Naive thymus-derived CD4-positive, alpha-beta T cell (primary cell): ENCODE measurements at regions not wholly inside any gene's neighbourhood (a gene's known extent, or its start where the extent isn't known, plus 50 kb on each side); places are given as distances from the start of the nearest gene placed in this dataset.
A peak's percentile ranks its signal among the peaks of the same experiment; 100 is the strongest.

Source experiments
- ATAC-seq: fragments of 150-1000 bp; cut with Tn5 transposase; 2 replicates; pipeline ENCODE4 v1.10.0; 2021; ENCODE audit warnings: mild to moderate bottlenecking, moderate library complexity
- CTCF ChIA-PET: fragments of 350-600 bp; sonication (Branson Sonifier 250); formaldehyde crosslinking; loops from one replicate; lab custom pipeline; 2021; ENCODE audit warnings: antibody characterized with exemption; lab: Charles Lee
- POLR2A ChIA-PET: fragments of 350-600 bp; sonication (Branson Sonifier 250); formaldehyde crosslinking; loops from one replicate; lab custom pipeline; 2021; ENCODE audit warnings: antibody characterized with exemption, inconsistent platforms; lab: Charles Lee
- DNase-seq, 9 donors: peaks; one replicate each; pipeline versions ENCODE4 v3.0.0 to v3.0.0-alpha.2; 2020 to 2022; ENCODE audit warnings: mixed read lengths in 1 of 9
- H3K27ac ChIP-seq: one replicate; pipeline ENCODE4 v1.7.0; 2013; ENCODE audit warnings: mild to moderate bottlenecking, low read depth, low read length, moderate library complexity
- H3K27me3 ChIP-seq, 2 donors: one replicate each; pipeline ENCODE4 v1.7.0; 2013; ENCODE audit warnings: low read length in 2 of 2, mild to moderate bottlenecking in 2 of 2, moderate library complexity in 2 of 2; ENCODE audit not compliant: control insufficient read depth in 2 of 2, insufficient read depth in 2 of 2
- H3K36me3 ChIP-seq, 3 experiments: 1 replicate in 2 of 3; 2 replicates in 1 of 3; pipeline ENCODE4 v1.7.0; 2013; ENCODE audit warnings: low read length in 3 of 3, mild to moderate bottlenecking in 3 of 3, moderate library complexity in 1 of 3; ENCODE audit not compliant: insufficient read depth in 3 of 3, control insufficient read depth in 2 of 3
- H3K4me1 ChIP-seq, 2 donors: one replicate each; pipeline ENCODE4 v1.7.0; 2013; ENCODE audit warnings: low read length in 2 of 2, mild to moderate bottlenecking in 2 of 2, moderate library complexity in 1 of 2; ENCODE audit not compliant: control insufficient read depth in 2 of 2, insufficient read depth in 2 of 2
- H3K4me3 ChIP-seq: 2 replicates; pipeline ENCODE4 v1.7.0; 2013; ENCODE audit warnings: mild to moderate bottlenecking, low read length
- H3K9me3 ChIP-seq, 3 experiments: 1 replicate in 2 of 3; 2 replicates in 1 of 3; pipeline ENCODE4 v1.7.0; 2013; ENCODE audit warnings: low read length in 3 of 3; ENCODE audit not compliant: control insufficient read depth in 2 of 3
- H3K27ac Mint-ChIP-seq, 9 donors: one replicate each; pipeline ENCODE4 v1.8.0; 2020 to 2022; ENCODE audit warnings: mixed read lengths in 9 of 9, mild to moderate bottlenecking in 8 of 9, moderate library complexity in 5 of 9, inconsistent platforms in 2 of 9
- H3K27me3 Mint-ChIP-seq, 5 donors: one replicate each; pipeline ENCODE4 v1.8.0; 2021 to 2022; ENCODE audit warnings: mixed read lengths in 5 of 5, mild to moderate bottlenecking in 1 of 5
- H3K36me3 Mint-ChIP-seq, 5 donors: one replicate each; pipeline ENCODE4 v1.8.0; 2020 to 2022; ENCODE audit warnings: mixed read lengths in 5 of 5, mild to moderate bottlenecking in 3 of 5, inconsistent platforms in 1 of 5
- H3K4me1 Mint-ChIP-seq, 7 donors: one replicate each; pipeline ENCODE4 v1.8.0; 2020 to 2022; ENCODE audit warnings: mixed read lengths in 7 of 7, mild to moderate bottlenecking in 3 of 7, inconsistent platforms in 1 of 7
- H3K4me3 Mint-ChIP-seq, 10 donors: one replicate each; pipeline ENCODE4 v1.8.0; 2020 to 2022; ENCODE audit warnings: mild to moderate bottlenecking in 10 of 10, mixed read lengths in 10 of 10, moderate library complexity in 6 of 10, inconsistent platforms in 2 of 10
- H3K9me3 Mint-ChIP-seq, 11 donors: one replicate each; pipeline ENCODE4 v1.8.0; 2020 to 2022; ENCODE audit warnings: mixed read lengths in 11 of 11, mild to moderate bottlenecking in 4 of 11, inconsistent platforms in 1 of 11, moderate library complexity in 1 of 11
- intact Hi-C, 2 donors: fragments of 100-400 bp; cut with micrococcal nuclease; formaldehyde crosslinking; loops; one replicate each; pipeline ENCODE4 v1.15.1; 2023

DNA sequence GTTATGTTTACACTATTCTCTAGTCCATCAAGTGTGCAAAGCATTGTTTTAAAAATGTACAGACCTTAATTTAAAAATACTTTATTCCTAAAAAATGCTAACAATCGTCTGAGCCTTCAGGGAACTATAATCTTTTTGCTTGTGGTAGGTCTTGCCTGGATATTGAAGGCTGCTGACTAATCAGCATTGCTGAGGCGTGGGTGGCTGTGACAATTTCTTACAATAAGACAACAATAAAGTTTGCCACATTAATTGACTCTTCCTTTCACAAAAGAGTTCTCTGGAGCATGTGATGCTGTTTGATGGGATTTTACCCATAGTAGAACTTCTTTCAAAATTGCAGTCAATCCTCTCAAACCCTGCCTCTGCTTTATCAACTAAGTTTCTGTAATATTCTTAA lies 384.0 kb upstream of the TGFBR2 start:
- no peak overlapping the region for H3K4me3 ChIP-seq
- no peaks in the 10 kb centered on the region for H3K9me3 ChIP-seq
- DNase-seq (no peak), ATAC-seq (no peak)
- no peaks in the 10 kb centered on the region for H3K27me3 ChIP-seq
- Mint-ChIP-seq H3K4me3 (no peak overlapping the region), H3K9me3 (peaks cover 0 to 12% (median 3%) of the 10 kb centered on the region in 11 donors), H3K36me3 (peaks cover 2 to 18% (median 7%) of the 10 kb centered on the region in 5 donors), H3K27me3 (peaks cover 0 to 10% (median 5%) of the 10 kb centered on the region in 5 donors), H3K4me1 (peaks cover 8 to 48% (median 19%) of the 10 kb centered on the region in 7 donors), H3K27ac (no peak overlapping the region)
- CTCF ChIA-PET = no interaction called here
- intact Hi-C loops = loop anchor here in 1 of 2 donors (10.0 kb wide), 1 partner anchor 402 kb away; no protein-coding TSS in a partner anchor
- H3K27ac ChIP-seq = no peak overlapping the region
- peaks cover 0 to 1% of the 10 kb centered on the region in 2 donors for H3K4me1 ChIP-seq
- H3K36me3 ChIP-seq = no peaks in the 10 kb centered on the region
- POLR2A ChIA-PET = no interaction called here

DNA sequence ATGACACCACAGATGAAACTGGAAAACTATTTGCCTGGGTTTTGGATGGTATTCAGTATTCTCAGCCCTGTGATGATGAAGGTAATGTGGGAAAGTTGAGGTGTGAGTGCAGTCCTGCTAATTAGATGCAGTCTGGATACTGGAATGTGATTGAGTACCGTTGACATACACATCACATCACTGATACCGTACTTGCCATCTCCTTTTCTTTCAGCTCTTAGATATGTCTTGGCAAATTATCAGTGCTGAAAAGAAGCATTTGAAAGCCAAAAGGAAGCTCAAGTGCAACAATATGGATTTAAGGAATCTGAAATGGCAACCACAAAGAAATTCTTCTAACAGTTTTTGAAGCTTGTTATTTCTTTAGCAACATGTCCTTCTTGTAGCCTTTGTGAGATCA lies 381.4 kb upstream of the TGFBR2 start:
- Histone ChIP-seq H3K4me1 (peaks cover 0 to 9% of the 10 kb centered on the region in 2 donors), H3K27ac (no peak overlapping the region), H3K4me3 (no peak overlapping the region), H3K9me3 (no peaks in the 10 kb centered on the region), H3K27me3 (no peaks in the 10 kb centered on the region), H3K36me3 (no peaks in the 10 kb centered on the region)
- ATAC-seq = no peak
- peaks cover 0 to 12% (median 0%) of the 10 kb centered on the region in 11 donors for H3K9me3 Mint-ChIP-seq
- no peak overlapping the region for H3K4me3 Mint-ChIP-seq
- DNase-seq = no peak
- peaks cover 0 to 22% (median 0%) of the 10 kb centered on the region in 5 donors for H3K36me3 Mint-ChIP-seq
- CTCF ChIA-PET = interaction anchor here (2.1 kb wide), 1 partner anchor 26 kb away, joined by 7 read pairs; no protein-coding TSS in a partner anchor
- peaks cover 0 to 10% (median under 1%) of the 10 kb centered on the region in 5 donors for H3K27me3 Mint-ChIP-seq
- intact Hi-C loops = loop anchor here in 1 of 2 donors (5.0 to 10.0 kb wide), 2 partner anchors 127 to 400 kb away; no protein-coding TSS in a partner anchor
- POLR2A ChIA-PET = interaction anchor here (0.6 kb wide), 1 partner anchor 81 kb away, joined by 3 read pairs; no protein-coding TSS in a partner anchor
- H3K27ac Mint-ChIP-seq = no peak overlapping the region
- H3K4me1 Mint-ChIP-seq = peaks cover 16 to 59% (median 29%) of the 10 kb centered on the region in 7 donors

DNA sequence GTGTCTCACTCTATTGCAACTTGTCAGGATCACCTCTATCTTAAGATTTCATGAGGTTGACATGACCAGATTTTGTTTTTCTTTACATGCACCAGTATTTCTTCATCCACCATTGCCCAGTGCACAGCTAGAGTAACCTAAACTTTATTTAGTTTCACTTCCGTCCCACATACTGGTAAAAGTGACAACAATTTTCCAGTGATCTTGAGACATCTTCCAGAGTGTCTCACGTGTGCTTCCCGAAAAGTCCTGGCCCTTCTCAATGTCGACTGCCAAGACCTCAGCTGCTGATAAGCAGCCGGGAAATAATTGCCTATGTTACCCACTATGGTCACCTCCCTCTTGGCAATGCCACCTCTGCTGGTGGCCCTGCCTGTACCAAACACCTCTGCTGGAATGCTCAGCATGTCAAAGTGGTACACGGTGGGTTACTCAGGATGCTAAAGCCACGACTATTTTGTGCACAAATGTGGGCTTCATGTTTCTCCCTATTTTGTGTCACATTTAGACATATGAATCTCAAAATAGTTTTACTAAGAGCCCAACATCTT lies 379.7 kb upstream of the TGFBR2 start:
- Mint-ChIP-seq H3K9me3 (peaks cover 0 to 13% (median 0%) of the 10 kb centered on the region in 11 donors), H3K27ac (no peak overlapping the region), H3K4me3 (no peak overlapping the region), H3K4me1 (peaks cover 15 to 50% (median 24%) of the 10 kb centered on the region in 7 donors), H3K36me3 (peaks cover 0 to 30% (median 0%) of the 10 kb centered on the region in 5 donors), H3K27me3 (peaks cover 0 to 10% (median 0%) of the 10 kb centered on the region in 5 donors)
- no peaks in the 10 kb centered on the region for H3K9me3 ChIP-seq
- no peak overlapping the region for H3K27ac ChIP-seq
- ChIA-PET CTCF (interaction anchor here (1.0 to 2.1 kb wide), 2 partner anchors 28 to 30 kb away, joined by 6 to 7 read pairs; no protein-coding TSS in a partner anchor), POLR2A (no interaction called here)
- H3K4me1 ChIP-seq = peaks cover 0 to 9% of the 10 kb centered on the region in 2 donors
- no peak for ATAC-seq
- H3K4me3 ChIP-seq = no peak overlapping the region
- DNase-seq = no peak
- intact Hi-C loops = loop anchor here in 1 of 2 donors (5.0 to 10.0 kb wide), 2 partner anchors 126 to 398 kb away; no protein-coding TSS in a partner anchor
- no peaks in the 10 kb centered on the region for H3K27me3 ChIP-seq
- no peaks in the 10 kb centered on the region for H3K36me3 ChIP-seq

DNA sequence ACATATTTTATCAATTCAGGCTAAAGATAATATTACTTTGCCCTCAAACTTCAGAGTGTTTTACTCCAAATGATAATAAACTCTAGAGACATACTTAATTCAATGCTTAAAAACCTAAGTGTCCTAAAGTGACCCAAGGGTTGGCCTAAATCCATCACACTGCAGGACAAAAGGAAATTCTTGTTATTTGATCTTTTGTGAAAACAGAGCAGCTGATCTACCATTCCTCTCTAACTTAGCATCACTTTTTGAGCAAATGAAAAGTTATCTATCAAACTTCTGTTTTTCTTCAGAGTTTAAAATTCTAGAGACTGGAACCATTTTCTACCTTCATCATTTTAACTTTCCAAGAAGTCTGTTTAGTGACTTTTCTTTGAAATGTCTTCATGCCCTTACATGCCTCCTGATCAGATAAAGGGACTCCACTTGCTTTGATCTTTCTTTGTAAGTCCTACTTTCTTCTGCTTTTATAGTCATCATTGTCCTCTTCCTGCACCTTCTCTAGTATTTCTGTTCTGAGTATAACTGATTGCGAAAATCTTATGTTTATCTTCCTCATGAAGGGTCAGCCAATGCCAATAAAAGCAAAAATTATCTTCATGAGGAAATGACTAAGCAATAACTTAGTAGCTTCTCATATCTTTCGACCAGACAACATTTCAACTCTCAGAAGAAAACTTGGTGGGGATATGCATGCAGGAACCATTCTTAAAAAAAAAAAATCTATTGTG lies 378.7 kb upstream of the TGFBR2 start:
- H3K36me3 Mint-ChIP-seq = peaks cover 0 to 30% (median 0%) of the 10 kb centered on the region in 5 donors
- Histone ChIP-seq H3K9me3 (no peaks in the 10 kb centered on the region), H3K27me3 (no peaks in the 10 kb centered on the region), H3K4me1 (peaks cover 0 to 9% of the 10 kb centered on the region in 2 donors), H3K36me3 (no peaks in the 10 kb centered on the region), H3K27ac (no peak overlapping the region), H3K4me3 (no peak overlapping the region)
- intact Hi-C loops = loop anchor here in 1 of 2 donors (5.0 to 10.0 kb wide), 2 partner anchors 125 to 397 kb away; no protein-coding TSS in a partner anchor
- peak overlapping the region in 8 of 10 donors; percentile 4 to 67 (median 36) for H3K4me3 Mint-ChIP-seq
- H3K9me3 Mint-ChIP-seq = peaks cover 0 to 13% (median 0%) of the 10 kb centered on the region in 11 donors
- DNase-seq = peak in 4 of 9 donors; percentile 1 to 10 (median 6)
- ChIA-PET POLR2A (no interaction called here), CTCF (interaction anchor here (0.7 kb wide), 1 partner anchor 341 kb away, joined by 3 read pairs; no protein-coding TSS in a partner anchor)
- peak overlapping the region in 6 of 9 donors; percentile 3 to 83 (median 15) for H3K27ac Mint-ChIP-seq
- peak; percentile 78 for ATAC-seq
- H3K4me1 Mint-ChIP-seq = peaks cover 15 to 41% (median 20%) of the 10 kb centered on the region in 7 donors
- H3K27me3 Mint-ChIP-seq = peaks cover 0 to 8% (median 0%) of the 10 kb centered on the region in 5 donors

DNA sequence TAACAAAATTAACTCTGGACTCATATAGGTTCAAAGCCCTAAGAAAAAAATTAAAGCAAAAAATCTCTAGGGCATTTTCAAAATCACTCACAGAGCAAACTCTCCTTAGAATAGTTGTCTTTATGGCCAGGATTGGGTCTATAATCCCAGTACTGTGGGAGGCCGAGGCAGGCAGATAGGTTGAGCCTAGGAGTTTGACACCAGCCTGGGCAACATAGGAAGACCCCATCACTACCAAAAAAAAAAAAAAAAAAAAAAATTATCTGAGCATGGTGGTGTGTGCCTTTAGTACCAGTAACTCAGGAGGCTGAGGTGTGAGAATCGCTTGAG lies 378.1 kb upstream of the TGFBR2 start:
- Mint-ChIP-seq H3K27ac (peak overlapping the region in 3 of 9 donors; percentile 3 to 83 (median 22)), H3K27me3 (peaks cover 0 to 4% (median 0%) of the 10 kb centered on the region in 5 donors), H3K9me3 (peaks cover 0 to 13% (median 0%) of the 10 kb centered on the region in 11 donors), H3K4me3 (peak overlapping the region in 5 of 10 donors; percentile 14 to 63 (median 37)), H3K4me1 (peaks cover 14 to 38% (median 17%) of the 10 kb centered on the region in 7 donors), H3K36me3 (peaks cover 0 to 30% (median 0%) of the 10 kb centered on the region in 5 donors)
- Histone ChIP-seq H3K9me3 (no peaks in the 10 kb centered on the region), H3K4me3 (no peak overlapping the region), H3K36me3 (no peaks in the 10 kb centered on the region), H3K27ac (no peak overlapping the region), H3K27me3 (no peaks in the 10 kb centered on the region), H3K4me1 (peaks cover 0 to 9% of the 10 kb centered on the region in 2 donors)
- ATAC-seq (no peak), DNase-seq (no peak)
- ChIA-PET POLR2A (no interaction called here), CTCF (interaction anchor here (0.7 kb wide), 1 partner anchor 341 kb away, joined by 3 read pairs; no protein-coding TSS in a partner anchor)
- intact Hi-C loops = loop anchor here in 1 of 2 donors (5.0 to 10.0 kb wide), 2 partner anchors 124 to 397 kb away; no protein-coding TSS in a partner anchor
